LNCaP clone FGC (cell line): ENCODE measurements at regions not wholly inside any gene's neighbourhood (a gene's known extent, or its start where the extent isn't known, plus 50 kb on each side); places are given as distances from the start of the nearest gene placed in this dataset.

Source experiments
- DNase-seq: peaks from one replicate; pipeline ENCODE4 v3.0.0-alpha.2; 2011; ENCODE audit warnings: low read depth
- H3K4me3 ChIP-seq: 2 replicates; pipeline ENCODE4 v1.5.1; 2011; ENCODE audit warnings: mild to moderate bottlenecking, low read depth, low read length, control low read depth
- TF ChIP-seq, protein P1 (sequence below): IDR thresholded peaks from 2 replicates; pipeline ENCODE4 v1.5.1; 2012; ENCODE audit warnings: mild to moderate bottlenecking; ENCODE audit not compliant: control insufficient read depth, insufficient read depth; ENCODE audit errors: extremely low read depth

DNA sequence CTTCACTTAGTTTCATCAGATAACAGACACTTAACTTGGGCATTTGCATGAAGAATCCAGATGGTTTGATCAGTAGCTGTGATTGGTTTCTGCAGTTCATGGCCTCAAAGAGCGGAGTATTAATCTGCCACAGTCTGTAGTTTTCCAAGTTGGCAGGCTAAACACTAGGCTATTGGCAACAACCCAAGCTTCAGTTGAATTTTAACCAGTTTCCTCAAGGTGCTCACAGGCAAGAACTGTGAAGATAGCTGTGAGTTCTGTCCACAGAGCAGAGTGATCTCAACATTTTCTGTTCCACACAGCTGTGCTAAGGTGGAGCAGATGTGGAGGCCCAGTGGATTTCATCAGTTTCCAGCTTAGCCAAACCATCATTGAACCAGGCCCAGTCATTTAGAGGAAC, 469.5 kb upstream of the LINC00305 start:
- no peak for DNase-seq
- TF ChIP-seq, protein P1, sequence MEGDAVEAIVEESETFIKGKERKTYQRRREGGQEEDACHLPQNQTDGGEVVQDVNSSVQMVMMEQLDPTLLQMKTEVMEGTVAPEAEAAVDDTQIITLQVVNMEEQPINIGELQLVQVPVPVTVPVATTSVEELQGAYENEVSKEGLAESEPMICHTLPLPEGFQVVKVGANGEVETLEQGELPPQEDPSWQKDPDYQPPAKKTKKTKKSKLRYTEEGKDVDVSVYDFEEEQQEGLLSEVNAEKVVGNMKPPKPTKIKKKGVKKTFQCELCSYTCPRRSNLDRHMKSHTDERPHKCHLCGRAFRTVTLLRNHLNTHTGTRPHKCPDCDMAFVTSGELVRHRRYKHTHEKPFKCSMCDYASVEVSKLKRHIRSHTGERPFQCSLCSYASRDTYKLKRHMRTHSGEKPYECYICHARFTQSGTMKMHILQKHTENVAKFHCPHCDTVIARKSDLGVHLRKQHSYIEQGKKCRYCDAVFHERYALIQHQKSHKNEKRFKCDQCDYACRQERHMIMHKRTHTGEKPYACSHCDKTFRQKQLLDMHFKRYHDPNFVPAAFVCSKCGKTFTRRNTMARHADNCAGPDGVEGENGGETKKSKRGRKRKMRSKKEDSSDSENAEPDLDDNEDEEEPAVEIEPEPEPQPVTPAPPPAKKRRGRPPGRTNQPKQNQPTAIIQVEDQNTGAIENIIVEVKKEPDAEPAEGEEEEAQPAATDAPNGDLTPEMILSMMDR, result no peak
- H3K4me3 ChIP-seq, result no peak overlapping the region

DNA sequence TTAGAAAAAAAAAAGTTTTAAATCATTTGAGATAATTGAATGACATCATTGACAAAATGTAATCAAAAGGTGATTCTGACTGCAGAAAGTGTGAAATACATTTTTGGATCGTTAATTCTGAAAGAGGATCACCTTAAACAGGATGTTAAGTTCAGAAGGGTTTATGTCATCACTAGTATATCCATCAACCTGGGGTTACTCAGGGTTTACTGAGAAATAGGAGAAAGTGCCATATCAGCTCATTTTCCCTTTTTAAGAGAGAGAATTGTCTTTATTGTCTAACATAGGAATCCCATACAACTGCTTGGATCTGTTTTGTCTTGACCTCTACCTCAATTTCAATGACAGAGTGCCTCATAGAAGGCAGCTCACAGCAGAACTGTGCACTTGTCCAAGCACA, 466.1 kb upstream of the LINC00305 start:
- H3K4me3 ChIP-seq, result no peak overlapping the region
- no peak for DNase-seq
- TF ChIP-seq, protein P1, result no peak

DNA sequence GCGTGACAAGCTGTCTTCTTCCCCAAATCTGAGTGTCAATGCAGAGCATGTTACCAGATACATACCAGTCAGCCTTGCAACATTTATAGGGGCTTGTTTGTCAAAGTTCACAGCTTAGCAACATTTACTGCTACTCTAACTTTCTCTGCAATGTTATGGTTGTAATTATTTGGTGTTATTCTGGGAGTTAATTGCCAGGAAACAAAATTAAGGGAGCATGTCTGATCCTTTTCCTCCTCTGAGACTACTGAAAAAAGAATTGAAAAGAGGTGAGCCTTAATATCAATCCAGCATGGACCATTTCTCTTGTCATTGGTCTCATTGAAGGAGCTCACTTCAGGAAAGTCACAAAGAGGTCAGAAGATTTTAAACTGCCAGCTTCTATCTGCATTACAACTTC, 465.6 kb upstream of the LINC00305 start:
- TF ChIP-seq, protein P1, result no peak
- H3K4me3 ChIP-seq, result no peak overlapping the region
- no peak for DNase-seq

DNA sequence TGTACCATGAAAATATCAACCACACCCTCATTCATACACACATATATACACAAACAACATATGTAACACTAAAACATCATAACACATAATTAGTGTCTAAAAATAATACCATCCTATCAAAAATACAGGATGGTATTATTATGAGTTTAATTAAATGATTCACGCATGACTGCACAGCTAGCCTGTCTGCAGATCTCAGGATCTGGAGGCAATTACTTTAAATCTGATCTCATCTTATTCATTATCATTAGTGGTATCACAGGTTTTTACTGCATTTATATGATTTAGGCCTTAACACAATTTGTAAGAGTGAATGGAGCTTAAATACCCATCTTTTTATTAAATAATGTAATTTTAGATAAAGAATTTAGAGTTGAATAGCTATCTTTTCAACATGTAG, 443.4 kb upstream of the LINC00305 start:
- no peak overlapping the region for H3K4me3 ChIP-seq
- TF ChIP-seq, protein P1, result no peak
- no peak for DNase-seq

GRCh38 chr18:64589000-64589399, 440.1 kb upstream of the LINC00305 start:
- H3K4me3 ChIP-seq, result no peak overlapping the region
- no peak for DNase-seq
- TF ChIP-seq, protein P1, result no peak

DNA sequence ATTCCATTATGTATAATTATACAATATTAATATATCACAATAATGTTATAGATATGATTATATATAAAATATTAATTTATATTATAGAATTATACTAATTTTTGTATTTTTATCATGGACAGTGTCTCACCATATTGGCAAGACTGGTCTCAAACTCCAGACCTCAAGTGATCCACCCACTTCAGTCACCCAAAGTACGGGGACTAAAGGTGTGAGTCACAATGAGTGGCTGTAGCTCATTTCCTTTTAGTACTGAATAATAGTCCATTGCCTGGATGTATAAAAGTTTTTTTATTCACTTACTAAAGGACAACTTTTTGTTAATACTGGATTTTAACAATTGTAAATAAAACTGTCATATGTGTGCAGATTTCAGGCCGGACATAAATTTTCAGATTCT, 417.6 kb upstream of the LINC00305 start:
- TF ChIP-seq, protein P1, result no peak
- H3K4me3 ChIP-seq, result no peak overlapping the region
- DNase-seq, result no peak

DNA sequence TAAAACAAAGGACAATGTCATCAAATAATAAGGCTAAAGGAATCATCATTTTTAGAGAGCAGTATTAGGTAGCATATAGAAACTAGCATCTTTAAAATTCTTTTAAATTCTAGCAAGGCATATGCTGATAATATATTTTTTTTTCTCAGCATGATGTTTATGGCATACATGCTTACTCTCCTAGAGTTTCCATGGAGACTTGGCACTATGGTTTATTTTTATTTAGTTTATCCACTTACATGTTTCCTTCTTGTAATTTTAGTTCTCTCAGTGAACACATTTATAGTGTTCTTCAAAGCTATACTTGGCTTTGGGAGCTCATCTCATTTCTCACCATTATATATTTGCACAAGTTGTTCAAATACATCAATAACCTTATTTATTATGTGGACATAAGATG, 413.8 kb upstream of the LINC00305 start:
- H3K4me3 ChIP-seq, result no peak overlapping the region
- no peak for DNase-seq
- TF ChIP-seq, protein P1, result no peak
